ENCODE measurements at regions not wholly inside any gene's neighbourhood (a gene's known extent, or its start where the extent isn't known, plus 50 kb on each side); places are given as distances from the start of the nearest gene placed in this dataset.

GRCh38 chr14:34190717-34191116, 239.8 kb upstream of the EGLN3 start:
- TF ChIP-seq, protein P1, sequence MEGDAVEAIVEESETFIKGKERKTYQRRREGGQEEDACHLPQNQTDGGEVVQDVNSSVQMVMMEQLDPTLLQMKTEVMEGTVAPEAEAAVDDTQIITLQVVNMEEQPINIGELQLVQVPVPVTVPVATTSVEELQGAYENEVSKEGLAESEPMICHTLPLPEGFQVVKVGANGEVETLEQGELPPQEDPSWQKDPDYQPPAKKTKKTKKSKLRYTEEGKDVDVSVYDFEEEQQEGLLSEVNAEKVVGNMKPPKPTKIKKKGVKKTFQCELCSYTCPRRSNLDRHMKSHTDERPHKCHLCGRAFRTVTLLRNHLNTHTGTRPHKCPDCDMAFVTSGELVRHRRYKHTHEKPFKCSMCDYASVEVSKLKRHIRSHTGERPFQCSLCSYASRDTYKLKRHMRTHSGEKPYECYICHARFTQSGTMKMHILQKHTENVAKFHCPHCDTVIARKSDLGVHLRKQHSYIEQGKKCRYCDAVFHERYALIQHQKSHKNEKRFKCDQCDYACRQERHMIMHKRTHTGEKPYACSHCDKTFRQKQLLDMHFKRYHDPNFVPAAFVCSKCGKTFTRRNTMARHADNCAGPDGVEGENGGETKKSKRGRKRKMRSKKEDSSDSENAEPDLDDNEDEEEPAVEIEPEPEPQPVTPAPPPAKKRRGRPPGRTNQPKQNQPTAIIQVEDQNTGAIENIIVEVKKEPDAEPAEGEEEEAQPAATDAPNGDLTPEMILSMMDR (conservative IDR thresholded peaks at IDR 0.05 in 1 of 2, IDR thresholded peaks at IDR 0.05 in 1 of 2; ENCODE audit: low read depth in 1 of 2, low read length in 2 of 2): no peak
- TF ChIP-seq EZH2 (IDR thresholded peaks at IDR 0.05; ENCODE audit: low read length, missing control alignments): no peak
